Smooth muscle cell (in vitro differentiated cells): ENCODE measurements at regions not wholly inside any gene's neighbourhood (a gene's known extent, or its start where the extent isn't known, plus 50 kb on each side); places are given as distances from the start of the nearest gene placed in this dataset.

Experiments
- DNase-seq: peaks from one replicate; lab custom pipeline; 2025; ENCODE audit not compliant: unreplicated experiment; lab: John Stamatoyannopoulos, UW
- H2AFZ ChIP-seq: fragments of 200-600 bp; sonication (generic); 2 replicates; pipeline ENCODE4 v1.6.0; 2016; ENCODE audit warnings: antibody characterized with exemption, low read depth, mild to moderate bottlenecking
- H3F3A ChIP-seq: fragments of 200-600 bp; sonication (generic); 2 replicates; pipeline ENCODE4 v1.6.0; 2017; ENCODE audit warnings: antibody characterized with exemption, low read depth
- H3K27ac ChIP-seq: fragments of 200-600 bp; sonication (generic); 2 replicates; pipeline ENCODE4 v1.5.1; 2016; ENCODE audit warnings: low read depth, mild to moderate bottlenecking
- H3K27me3 ChIP-seq: fragments of 200-600 bp; sonication (generic); 2 replicates; pipeline ENCODE4 v1.6.1; 2016; ENCODE audit warnings: low read depth, mild to moderate bottlenecking
- H3K36me3 ChIP-seq: fragments of 200-600 bp; sonication (generic); 2 replicates; pipeline ENCODE4 v1.5.1; 2016; ENCODE audit warnings: low read depth
- H3K4me1 ChIP-seq: fragments of 200-600 bp; sonication (generic); 2 replicates; pipeline ENCODE4 v1.5.1; 2016; ENCODE audit warnings: low read depth
- H3K4me2 ChIP-seq: fragments of 200-600 bp; sonication (generic); 2 replicates; pipeline ENCODE4 v1.6.0; 2016; ENCODE audit warnings: mild to moderate bottlenecking
- H3K4me3 ChIP-seq: fragments of 200-600 bp; sonication (generic); 2 replicates; pipeline ENCODE4 v1.5.1; 2016; ENCODE audit warnings: mild to moderate bottlenecking
- H3K79me2 ChIP-seq: fragments of 200-600 bp; sonication (generic); 2 replicates; pipeline ENCODE4 v1.6.0; 2016; ENCODE audit warnings: low read depth, mild to moderate bottlenecking
- H3K9ac ChIP-seq: fragments of 200-600 bp; sonication (generic); 2 replicates; pipeline ENCODE4 v1.6.0; 2016; ENCODE audit warnings: low read depth
- H3K9me3 ChIP-seq: fragments of 200-600 bp; sonication (generic); replicated peaks from 2 replicates; pipeline ENCODE4 v1.5.1; 2016; ENCODE audit warnings: low read depth
- H4K20me1 ChIP-seq: fragments of 200-600 bp; sonication (generic); 2 replicates; pipeline ENCODE4 v1.6.0; 2016; ENCODE audit warnings: low read depth
- WGBS: methylation state at CpG from one replicate; pipeline ENCODE4 v1.1.7; 2016; ENCODE audit warnings: low lambda C conversion rate; 5-methylcytosine and 5-hydroxymethylcytosine counted together
- TF ChIP-seq, protein P1 (sequence below): fragments of 200-600 bp; sonication (generic); IDR thresholded peaks from 2 replicates; pipeline ENCODE4 v1.5.1; 2017; ENCODE audit warnings: borderline replicate concordance, mild to moderate bottlenecking, antibody characterized with exemption; ENCODE audit not compliant: insufficient read depth, poor library complexity, severe bottlenecking

DNA sequence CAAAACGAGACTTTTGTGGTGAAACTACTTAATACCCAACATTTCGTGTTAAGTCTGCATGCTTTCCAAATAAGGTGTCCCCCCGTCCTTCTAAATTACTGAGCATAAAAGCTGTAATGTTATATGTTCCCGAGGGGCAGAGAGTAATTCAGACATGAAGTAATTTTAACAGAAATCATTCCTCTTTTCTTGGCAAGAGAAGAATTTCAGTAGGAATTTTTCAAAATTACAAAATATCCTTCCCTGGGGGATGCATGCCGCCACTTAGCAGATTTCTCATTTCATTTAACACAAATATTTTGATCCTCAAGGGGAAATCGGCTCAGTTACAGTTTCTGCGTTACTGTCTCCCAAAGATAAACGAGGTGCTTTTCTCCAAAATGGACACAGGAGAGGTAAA is 213.2 kb upstream of the RHOBTB1 start:
- H3K9me3 ChIP-seq: no peaks in the 10 kb centered on the region
- no peaks in the 10 kb centered on the region for H3F3A ChIP-seq
- TF ChIP-seq, protein P1, sequence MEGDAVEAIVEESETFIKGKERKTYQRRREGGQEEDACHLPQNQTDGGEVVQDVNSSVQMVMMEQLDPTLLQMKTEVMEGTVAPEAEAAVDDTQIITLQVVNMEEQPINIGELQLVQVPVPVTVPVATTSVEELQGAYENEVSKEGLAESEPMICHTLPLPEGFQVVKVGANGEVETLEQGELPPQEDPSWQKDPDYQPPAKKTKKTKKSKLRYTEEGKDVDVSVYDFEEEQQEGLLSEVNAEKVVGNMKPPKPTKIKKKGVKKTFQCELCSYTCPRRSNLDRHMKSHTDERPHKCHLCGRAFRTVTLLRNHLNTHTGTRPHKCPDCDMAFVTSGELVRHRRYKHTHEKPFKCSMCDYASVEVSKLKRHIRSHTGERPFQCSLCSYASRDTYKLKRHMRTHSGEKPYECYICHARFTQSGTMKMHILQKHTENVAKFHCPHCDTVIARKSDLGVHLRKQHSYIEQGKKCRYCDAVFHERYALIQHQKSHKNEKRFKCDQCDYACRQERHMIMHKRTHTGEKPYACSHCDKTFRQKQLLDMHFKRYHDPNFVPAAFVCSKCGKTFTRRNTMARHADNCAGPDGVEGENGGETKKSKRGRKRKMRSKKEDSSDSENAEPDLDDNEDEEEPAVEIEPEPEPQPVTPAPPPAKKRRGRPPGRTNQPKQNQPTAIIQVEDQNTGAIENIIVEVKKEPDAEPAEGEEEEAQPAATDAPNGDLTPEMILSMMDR: no peak
- no peaks in the 10 kb centered on the region for H3K4me1 ChIP-seq
- no peak overlapping the region for H3K27ac ChIP-seq
- H3K27me3 ChIP-seq: no peaks in the 10 kb centered on the region
- H2AFZ ChIP-seq: no peak overlapping the region
- no peaks in the 10 kb centered on the region for H3K36me3 ChIP-seq
- H3K4me3 ChIP-seq: no peak overlapping the region
- no peak for DNase-seq
- H4K20me1 ChIP-seq: no peaks in the 10 kb centered on the region
- H3K9ac ChIP-seq: no peak overlapping the region
- no peak overlapping the region for H3K4me2 ChIP-seq
- no peaks in the 10 kb centered on the region for H3K79me2 ChIP-seq
- WGBS: 88% methylated on average over 8 of the region's 8 CpGs

DNA sequence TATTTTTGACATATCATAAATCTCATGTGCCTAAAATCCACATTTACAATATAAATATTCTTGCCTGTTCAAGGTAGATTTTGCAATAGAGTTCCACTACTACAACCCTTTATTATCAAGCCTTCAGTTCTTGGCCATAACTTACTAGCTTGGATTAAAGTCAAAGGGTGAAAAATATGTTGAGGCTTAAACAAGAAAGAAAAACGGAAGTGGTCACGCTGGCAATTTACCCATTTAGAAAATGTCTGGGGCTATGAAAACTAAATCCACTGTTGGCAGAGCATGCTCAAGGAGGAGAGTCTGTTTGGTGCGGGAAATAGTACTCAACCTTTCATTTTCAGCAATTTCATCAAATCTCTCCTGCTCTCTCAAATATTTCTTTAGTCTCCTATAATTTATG is 209.8 kb upstream of the RHOBTB1 start:
- Histone ChIP-seq H3K9me3 (no peaks in the 10 kb centered on the region), H3K36me3 (no peaks in the 10 kb centered on the region), H3F3A (no peaks in the 10 kb centered on the region), H3K9ac (no peak overlapping the region), H4K20me1 (no peaks in the 10 kb centered on the region), H3K4me1 (no peaks in the 10 kb centered on the region), H3K27me3 (no peaks in the 10 kb centered on the region), H3K4me2 (no peak overlapping the region), H3K79me2 (no peaks in the 10 kb centered on the region), H2AFZ (no peak overlapping the region), H3K27ac (no peak overlapping the region), H3K4me3 (no peak overlapping the region)
- TF ChIP-seq, protein P1: no peak
- no peak for DNase-seq
- 97% methylated on average over 3 of the region's 3 CpGs for WGBS

DNA sequence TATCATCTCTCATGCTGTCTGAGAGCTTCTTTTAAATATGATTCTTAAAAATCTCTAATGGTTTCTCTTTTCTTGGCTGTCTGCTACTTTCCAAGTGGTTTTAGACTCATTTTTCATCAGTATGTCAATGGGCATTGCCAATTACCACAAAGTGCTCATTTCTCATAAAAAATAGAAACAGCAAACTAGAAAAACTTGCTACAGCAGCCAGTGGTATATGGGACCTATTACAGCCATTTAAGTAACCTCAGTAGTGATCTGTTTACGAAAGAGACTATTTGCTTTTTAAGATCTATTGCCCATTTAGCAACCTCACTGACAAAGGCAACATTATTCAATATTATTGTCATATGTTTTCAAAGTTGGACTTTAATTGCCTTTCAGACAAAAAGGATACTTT is 207.1 kb upstream of the RHOBTB1 start:
- Histone ChIP-seq H2AFZ (no peak overlapping the region), H3K79me2 (no peaks in the 10 kb centered on the region), H3K4me2 (no peak overlapping the region), H3K9me3 (no peaks in the 10 kb centered on the region), H3K9ac (no peak overlapping the region), H3K4me1 (no peaks in the 10 kb centered on the region), H3F3A (no peaks in the 10 kb centered on the region), H3K27me3 (no peaks in the 10 kb centered on the region), H4K20me1 (no peaks in the 10 kb centered on the region), H3K4me3 (no peak overlapping the region), H3K36me3 (no peaks in the 10 kb centered on the region), H3K27ac (no peak overlapping the region)
- WGBS: 83% methylated on average over 1 of the region's 1 CpG
- DNase-seq: no peak
- TF ChIP-seq, protein P1: no peak

DNA sequence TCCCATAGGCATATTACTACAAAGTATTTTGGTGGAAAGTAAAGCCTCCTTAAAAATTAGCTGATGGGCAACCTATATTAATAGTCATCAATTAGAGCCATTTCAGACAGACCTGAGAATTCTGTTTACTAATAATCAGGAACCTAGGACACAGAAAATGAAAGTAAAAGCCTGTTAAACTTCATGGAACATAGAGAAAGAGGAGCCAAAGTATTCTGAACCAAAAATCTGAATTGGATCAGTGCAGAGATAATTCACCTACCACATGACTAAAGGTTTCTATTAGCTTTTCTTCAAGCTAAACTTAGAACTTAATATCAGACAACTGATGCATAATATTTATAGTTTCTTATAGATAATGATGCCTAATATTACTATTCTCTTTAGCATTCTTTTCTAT is 204.5 kb upstream of the RHOBTB1 start:
- Histone ChIP-seq H4K20me1 (no peaks in the 10 kb centered on the region), H3K9me3 (no peaks in the 10 kb centered on the region), H3F3A (no peaks in the 10 kb centered on the region), H3K9ac (no peak overlapping the region), H3K4me1 (no peaks in the 10 kb centered on the region), H3K4me2 (no peak overlapping the region), H3K79me2 (no peaks in the 10 kb centered on the region), H2AFZ (peak overlapping the region; percentile 8), H3K4me3 (no peak overlapping the region), H3K27me3 (no peaks in the 10 kb centered on the region), H3K27ac (no peak overlapping the region), H3K36me3 (no peaks in the 10 kb centered on the region)
- no peak for DNase-seq
- TF ChIP-seq, protein P1: no peak
